ENCODE measurements at regions not wholly inside any gene's neighbourhood (a gene's known extent, or its start where the extent isn't known, plus 50 kb on each side); places are given as distances from the start of the nearest gene placed in this dataset.

DNA sequence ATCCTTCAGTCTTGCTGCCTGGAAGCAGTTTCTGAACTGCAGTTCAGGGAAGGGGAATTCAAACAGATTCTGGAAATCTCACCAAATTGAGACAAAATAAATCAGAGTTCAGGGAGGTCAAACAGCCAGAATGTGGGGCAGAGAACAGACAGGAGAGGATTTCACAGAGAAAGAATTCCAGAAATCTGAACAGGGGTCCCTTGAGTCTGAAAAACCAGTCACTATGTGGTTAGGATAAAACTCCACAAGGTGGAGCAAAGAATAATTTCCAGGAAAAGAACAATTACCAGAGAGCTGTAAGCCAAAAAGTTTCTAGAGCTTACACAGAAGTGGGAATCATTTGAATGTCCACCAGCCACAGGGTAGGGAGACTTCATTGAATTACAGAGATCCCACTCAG is 84.7 kb downstream of the URB2 start:
- no peak for DNase-seq (ENCODE audit: extremely low read depth, low read depth)
- TF ChIP-seq, protein P1, sequence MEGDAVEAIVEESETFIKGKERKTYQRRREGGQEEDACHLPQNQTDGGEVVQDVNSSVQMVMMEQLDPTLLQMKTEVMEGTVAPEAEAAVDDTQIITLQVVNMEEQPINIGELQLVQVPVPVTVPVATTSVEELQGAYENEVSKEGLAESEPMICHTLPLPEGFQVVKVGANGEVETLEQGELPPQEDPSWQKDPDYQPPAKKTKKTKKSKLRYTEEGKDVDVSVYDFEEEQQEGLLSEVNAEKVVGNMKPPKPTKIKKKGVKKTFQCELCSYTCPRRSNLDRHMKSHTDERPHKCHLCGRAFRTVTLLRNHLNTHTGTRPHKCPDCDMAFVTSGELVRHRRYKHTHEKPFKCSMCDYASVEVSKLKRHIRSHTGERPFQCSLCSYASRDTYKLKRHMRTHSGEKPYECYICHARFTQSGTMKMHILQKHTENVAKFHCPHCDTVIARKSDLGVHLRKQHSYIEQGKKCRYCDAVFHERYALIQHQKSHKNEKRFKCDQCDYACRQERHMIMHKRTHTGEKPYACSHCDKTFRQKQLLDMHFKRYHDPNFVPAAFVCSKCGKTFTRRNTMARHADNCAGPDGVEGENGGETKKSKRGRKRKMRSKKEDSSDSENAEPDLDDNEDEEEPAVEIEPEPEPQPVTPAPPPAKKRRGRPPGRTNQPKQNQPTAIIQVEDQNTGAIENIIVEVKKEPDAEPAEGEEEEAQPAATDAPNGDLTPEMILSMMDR (IDR thresholded peaks at IDR 0.05; ENCODE audit: low read depth, low read length): no peak

DNA sequence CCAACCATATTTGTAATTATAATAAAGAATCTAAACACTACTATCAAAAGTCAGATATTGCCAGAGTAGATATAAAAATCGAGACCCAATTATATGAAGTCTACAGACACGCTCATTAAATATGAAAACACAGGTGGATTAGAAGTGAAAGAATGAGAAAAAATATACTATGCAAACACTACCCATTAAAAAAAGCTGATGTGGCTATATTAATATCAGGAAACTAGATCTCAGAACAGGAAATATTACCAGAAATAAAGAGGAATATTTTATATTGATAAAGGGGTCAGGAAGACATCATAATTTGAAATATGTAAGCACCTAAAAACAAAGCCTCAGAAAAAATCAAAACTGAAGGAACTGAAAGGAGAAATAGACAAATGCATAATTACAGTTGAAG is 88.3 kb downstream of the URB2 start:
- TF ChIP-seq, protein P1 (IDR thresholded peaks at IDR 0.05; ENCODE audit: low read depth, low read length): no peak
- DNase-seq (ENCODE audit: extremely low read depth, low read depth): no peak

DNA sequence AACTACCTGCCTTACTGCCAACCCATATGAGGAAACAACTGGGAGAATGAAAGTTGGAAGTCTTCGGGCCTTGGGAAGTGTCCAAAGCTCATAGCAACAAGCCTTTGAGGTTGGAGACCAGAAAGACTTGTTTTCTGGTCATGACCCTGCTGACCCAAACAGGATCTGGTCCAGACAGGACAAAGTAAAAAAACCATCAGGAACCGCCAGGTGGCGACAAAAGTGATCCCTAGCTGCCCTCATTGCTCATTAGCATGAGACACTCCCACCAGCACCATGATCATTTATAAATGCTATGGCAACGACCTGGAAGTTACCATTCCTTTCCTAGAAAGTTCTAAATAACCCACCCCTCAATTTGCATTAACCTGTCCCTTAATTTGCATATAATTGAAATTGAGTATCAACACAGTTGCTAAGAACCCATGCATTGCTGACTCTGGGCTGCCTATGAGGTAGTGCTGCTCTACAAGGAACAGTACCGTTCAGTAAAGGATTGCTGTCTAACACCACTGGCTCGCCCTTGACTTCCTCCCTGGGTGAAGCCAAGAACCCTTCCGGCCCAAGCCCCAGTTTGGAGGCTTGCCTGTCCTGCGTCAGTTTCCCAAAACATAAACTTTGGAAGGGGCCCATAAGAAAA is 89.0 kb downstream of the URB2 start:
- DNase-seq (ENCODE audit: extremely low read depth, low read depth): no peak
- TF ChIP-seq, protein P1 (IDR thresholded peaks at IDR 0.05; ENCODE audit: low read depth, low read length): peak; percentile 30

GRCh38 chr1:229716069-229716468 is 90.0 kb downstream of the URB2 start:
- TF ChIP-seq, protein P1 (IDR thresholded peaks at IDR 0.05; ENCODE audit: low read depth, low read length): no peak
- DNase-seq (ENCODE audit: extremely low read depth, low read depth): no peak

DNA sequence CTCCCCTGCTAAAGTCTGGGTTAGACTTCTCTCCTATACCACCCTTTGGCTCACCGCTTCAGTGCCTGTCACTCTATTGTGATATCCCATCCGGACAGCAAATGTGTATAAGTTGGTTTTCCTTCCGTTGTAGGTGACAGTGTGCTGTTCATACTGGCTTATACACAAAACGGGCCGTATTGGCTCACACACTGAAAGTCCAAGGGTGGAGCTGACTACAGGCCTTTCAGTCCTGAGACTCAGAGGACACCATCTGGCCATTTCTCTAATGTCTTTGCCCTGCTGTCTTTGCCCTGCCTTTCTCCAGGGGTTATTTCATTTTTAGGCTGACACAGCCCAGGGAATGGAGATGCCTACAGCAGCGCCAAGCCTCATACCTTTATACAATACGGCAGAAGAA is 90.7 kb downstream of the URB2 start:
- TF ChIP-seq, protein P1 (IDR thresholded peaks at IDR 0.05; ENCODE audit: low read depth, low read length): no peak

DNA sequence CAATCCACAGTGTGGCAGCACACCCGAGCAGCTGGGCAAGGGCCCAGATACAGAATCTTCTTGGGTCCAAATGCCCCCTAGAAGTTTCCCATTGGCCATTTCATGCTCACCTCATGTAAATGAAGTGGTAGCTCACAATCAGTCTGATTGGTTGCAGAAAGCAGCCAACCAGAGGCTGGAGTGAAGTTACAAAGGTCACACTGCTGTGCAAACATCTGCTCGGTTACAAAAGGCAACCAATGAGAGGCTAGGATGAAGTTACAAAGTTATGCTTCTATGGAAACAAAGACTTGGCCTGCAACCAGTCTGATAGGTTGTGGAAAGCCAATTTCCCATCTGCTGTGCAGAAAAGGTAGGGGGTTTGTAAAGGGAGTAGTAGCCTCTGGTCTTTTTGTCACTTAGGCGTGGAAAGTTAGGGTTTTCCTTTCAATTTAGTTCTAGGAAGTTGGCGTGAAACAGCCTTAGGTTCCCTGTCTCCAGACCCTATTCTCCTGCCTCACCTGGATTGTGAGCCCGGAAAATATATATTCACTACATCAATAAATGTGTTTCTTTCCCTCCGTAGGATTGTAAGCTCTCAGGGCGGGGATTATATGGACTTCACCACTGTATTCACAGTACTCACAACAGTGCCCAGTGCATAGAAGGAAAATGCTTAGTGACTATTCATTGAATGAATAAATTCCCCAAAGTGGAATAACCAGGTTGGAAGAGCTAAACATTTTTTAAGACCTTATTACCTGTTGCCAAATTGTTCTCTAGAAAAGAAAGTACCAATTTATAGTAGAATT is 91.9 kb downstream of the URB2 start:
- TF ChIP-seq, protein P1 (IDR thresholded peaks at IDR 0.05; ENCODE audit: low read depth, low read length): no peak
- no peak for DNase-seq (ENCODE audit: extremely low read depth, low read depth)

More for the DNA sequence above, 90.7 kb downstream of the URB2 start:
- DNase-seq (ENCODE audit: extremely low read depth, low read depth): no peak

DNA sequence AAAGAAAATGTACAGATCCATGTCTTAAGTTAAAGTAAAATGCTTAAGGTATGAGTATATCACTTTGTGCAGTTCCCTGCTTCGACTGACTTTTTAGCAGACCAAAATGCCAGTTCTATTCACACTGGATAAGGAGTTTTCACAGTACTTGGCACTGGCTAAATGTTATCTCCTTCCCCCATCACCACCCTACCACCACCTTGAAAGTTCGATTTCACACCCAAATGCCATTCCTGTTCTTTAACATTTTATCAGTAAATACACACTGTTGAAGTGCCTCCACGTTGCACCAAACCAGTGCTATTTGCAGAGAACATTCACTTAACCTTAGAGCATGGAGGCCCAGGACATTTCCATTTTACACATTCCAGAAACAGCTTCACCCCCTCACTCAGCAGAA is 100.0 kb downstream of the URB2 start:
- no peak for DNase-seq (ENCODE audit: extremely low read depth, low read depth)
- TF ChIP-seq, protein P1 (IDR thresholded peaks at IDR 0.05; ENCODE audit: low read depth, low read length): no peak
